Esophagus (tissue), 2 donors: ENCODE measurements at regions not wholly inside any gene's neighbourhood (a gene's known extent, or its start where the extent isn't known, plus 50 kb on each side); places are given as distances from the start of the nearest gene placed in this dataset.

ENCODE experiments used
- H3K27ac ChIP-seq, 2 donors: one replicate each; pipeline ENCODE4 v1.5.1; 2013; ENCODE audit warnings: low read depth in 2 of 2, mild to moderate bottlenecking in 2 of 2, inconsistent platforms in 1 of 2, low read length in 1 of 2, moderate library complexity in 1 of 2
- H3K27me3 ChIP-seq, 2 donors: one replicate each; pipeline ENCODE4 v1.6.1; 2013; ENCODE audit warnings: low read length in 2 of 2, control low read depth in 1 of 2, mild to moderate bottlenecking in 1 of 2; ENCODE audit not compliant: insufficient read depth in 2 of 2, control insufficient read depth in 1 of 2
- H3K36me3 ChIP-seq, 2 donors: one replicate each; pipeline ENCODE4 v1.6.1; 2013; ENCODE audit warnings: low read length in 1 of 2; ENCODE audit not compliant: control insufficient read depth in 2 of 2, insufficient read depth in 2 of 2
- H3K4me1 ChIP-seq, 2 donors: one replicate each; pipeline ENCODE4 v1.6.1; 2013; ENCODE audit warnings: low read length in 1 of 2; ENCODE audit not compliant: control insufficient read depth in 2 of 2, insufficient read depth in 2 of 2
- H3K4me3 ChIP-seq, 2 donors: one replicate each; pipeline ENCODE4 v1.5.1; 2013; ENCODE audit warnings: low read length in 2 of 2, mild to moderate bottlenecking in 2 of 2, low read depth in 1 of 2, moderate library complexity in 1 of 2
- H3K9me3 ChIP-seq, 2 donors: one replicate each; pipeline ENCODE4 v1.6.1; 2013; ENCODE audit warnings: mild to moderate bottlenecking in 2 of 2, low read depth in 1 of 2, low read length in 1 of 2, moderate library complexity in 1 of 2; ENCODE audit not compliant: control insufficient read depth in 2 of 2, insufficient read depth in 1 of 2
- WGBS, 2 donors: extraction: QIAGEN DNeasy Blood & Tissue Kit; methylation state at CpG; one replicate each; pipeline ENCODE4 v1.1.7; 2013; 5-methylcytosine and 5-hydroxymethylcytosine counted together
- donor health status: healthy with polysubstance abuse.
- donor health status: Bipolar disorder and iron deficiency.

- no peak overlapping the region for H3K27ac ChIP-seq
- no peaks in the 10 kb centered on the region for H3K4me1 ChIP-seq
- no peaks in the 10 kb centered on the region for H3K9me3 ChIP-seq
- no peaks in the 10 kb centered on the region for H3K27me3 ChIP-seq
- no peaks in the 10 kb centered on the region for H3K36me3 ChIP-seq
- 45 to 52% methylated on average over 5 of the region's 5 CpGs for WGBS, 2 donors
- no peak overlapping the region for H3K4me3 ChIP-seq
These were observed 97.8 kb upstream of the SLC44A1 start for GRCh38 chr9:105146677-105147076.

GRCh38 chr9:105147110-105147871, 97.2 kb upstream of the SLC44A1 start:
- Histone ChIP-seq H3K36me3 (no peaks in the 10 kb centered on the region), H3K9me3 (no peaks in the 10 kb centered on the region), H3K4me1 (no peaks in the 10 kb centered on the region), H3K4me3 (no peak overlapping the region), H3K27ac (no peak overlapping the region), H3K27me3 (no peaks in the 10 kb centered on the region)
- 67 to 80% methylated on average over 4 of the region's 4 CpGs for WGBS, 2 donors

GRCh38 chr9:105148328-105149006, 96.0 kb upstream of the SLC44A1 start:
- Histone ChIP-seq H3K27ac (no peak overlapping the region), H3K4me1 (no peaks in the 10 kb centered on the region), H3K36me3 (no peaks in the 10 kb centered on the region), H3K4me3 (no peak overlapping the region), H3K27me3 (no peaks in the 10 kb centered on the region), H3K9me3 (no peaks in the 10 kb centered on the region)
- 73 to 77% methylated on average over 1 of the region's 1 CpG for WGBS, 2 donors

GRCh38 chr9:105150991-105151685, 93.3 kb upstream of the SLC44A1 start:
- Histone ChIP-seq H3K4me3 (no peak overlapping the region), H3K4me1 (no peaks in the 10 kb centered on the region), H3K9me3 (no peaks in the 10 kb centered on the region), H3K27me3 (no peaks in the 10 kb centered on the region), H3K36me3 (no peaks in the 10 kb centered on the region), H3K27ac (no peak overlapping the region)
- 26 to 32% methylated on average over 2 of the region's 2 CpGs for WGBS, 2 donors

GRCh38 chr9:105151686-105151995, 92.8 kb upstream of the SLC44A1 start:
- H3K4me3 ChIP-seq, result no peak overlapping the region
- H3K4me1 ChIP-seq, result no peaks in the 10 kb centered on the region
- no peaks in the 10 kb centered on the region for H3K27me3 ChIP-seq
- no peaks in the 10 kb centered on the region for H3K9me3 ChIP-seq
- WGBS, 2 donors, result 77 to 85% methylated on average over 3 of the region's 3 CpGs
- no peaks in the 10 kb centered on the region for H3K36me3 ChIP-seq
- H3K27ac ChIP-seq, result no peak overlapping the region

GRCh38 chr9:105154723-105155191, 89.7 kb upstream of the SLC44A1 start:
- H3K27ac ChIP-seq, result peak overlapping the region in 1 of 2 donors; percentile 17
- no peaks in the 10 kb centered on the region for H3K4me1 ChIP-seq
- no peaks in the 10 kb centered on the region for H3K36me3 ChIP-seq
- no peak overlapping the region for H3K4me3 ChIP-seq
- no peaks in the 10 kb centered on the region for H3K9me3 ChIP-seq
- WGBS, 2 donors, result 38 to 54% methylated on average over 2 of the region's 2 CpGs
- no peaks in the 10 kb centered on the region for H3K27me3 ChIP-seq

GRCh38 chr9:105157171-105157583, 87.3 kb upstream of the SLC44A1 start:
- Histone ChIP-seq H3K9me3 (no peaks in the 10 kb centered on the region), H3K27me3 (no peaks in the 10 kb centered on the region), H3K36me3 (no peaks in the 10 kb centered on the region), H3K27ac (peak overlapping the region in 1 of 2 donors; percentile 21), H3K4me1 (no peaks in the 10 kb centered on the region), H3K4me3 (no peak overlapping the region)
- WGBS, 2 donors, result 8 to 15% methylated on average over 4 of the region's 4 CpGs

GRCh38 chr9:105158020-105158419, 86.4 kb upstream of the SLC44A1 start:
- H3K4me1 ChIP-seq, result no peaks in the 10 kb centered on the region
- H3K4me3 ChIP-seq, result no peak overlapping the region
- H3K36me3 ChIP-seq, result no peaks in the 10 kb centered on the region
- no peaks in the 10 kb centered on the region for H3K27me3 ChIP-seq
- no peaks in the 10 kb centered on the region for H3K9me3 ChIP-seq
- H3K27ac ChIP-seq, result no peak overlapping the region
- 89 to 91% methylated on average over 12 of the region's 12 CpGs for WGBS, 2 donors

- no peak overlapping the region for H3K27ac ChIP-seq
- H3K27me3 ChIP-seq, result no peaks in the 10 kb centered on the region
- H3K36me3 ChIP-seq, result no peaks in the 10 kb centered on the region
- H3K9me3 ChIP-seq, result no peaks in the 10 kb centered on the region
- no peaks in the 10 kb centered on the region for H3K4me1 ChIP-seq
- WGBS, 2 donors, result 79% methylated on average over 5 of the region's 5 CpGs
- no peak overlapping the region for H3K4me3 ChIP-seq
These were observed 85.6 kb upstream of the SLC44A1 start for GRCh38 chr9:105158898-105159297.
